VCaP (cell line): ENCODE measurements at regions not wholly inside any gene's neighbourhood (a gene's known extent, or its start where the extent isn't known, plus 50 kb on each side); places are given as distances from the start of the nearest gene placed in this dataset.

Experiments
- H3K27ac ChIP-seq: fragments of 450-650 bp; 2 replicates; pipeline ENCODE4 v1.5.1; 2017
- CTCF ChIP-seq: fragments of 450-650 bp; conservative IDR thresholded peaks from 2 replicates; pipeline ENCODE4 v1.5.1; 2017; ENCODE audit warnings: mild to moderate bottlenecking, moderate library complexity

GRCh38 chr15:39396979-39397615 lies 183.8 kb upstream of the THBS1 start:
- no peak overlapping the region; the same call in 1 of the 2 replicates for H3K27ac ChIP-seq
- no peak for TF ChIP-seq CTCF

- H3K27ac ChIP-seq = no peak overlapping the region
These were observed 183.0 kb upstream of the THBS1 start for GRCh38 chr15:39397883-39398282.

GRCh38 chr15:39399600-39399999 lies 181.3 kb upstream of the THBS1 start:
- no peak for TF ChIP-seq CTCF
- no peak overlapping the region for H3K27ac ChIP-seq

More at GRCh38 chr15:39397883-39398282, 183.0 kb upstream of the THBS1 start:
- TF ChIP-seq CTCF = no peak

- no peak for TF ChIP-seq CTCF
- H3K27ac ChIP-seq = no peak overlapping the region
These were observed 180.9 kb upstream of the THBS1 start for GRCh38 chr15:39400002-39400401.

GRCh38 chr15:39400821-39401550 lies 179.9 kb upstream of the THBS1 start:
- no peak overlapping the region for H3K27ac ChIP-seq
- no peak for TF ChIP-seq CTCF

- H3K27ac ChIP-seq = peak overlapping the region; percentile 36; the same call in 1 of the 2 replicates
- no peak for TF ChIP-seq CTCF
These were observed 177.2 kb upstream of the THBS1 start for GRCh38 chr15:39403640-39404117.

- no peak overlapping the region for H3K27ac ChIP-seq
These were observed 176.1 kb upstream of the THBS1 start for GRCh38 chr15:39404767-39405181.

More at GRCh38 chr15:39404767-39405181, 176.1 kb upstream of the THBS1 start:
- TF ChIP-seq CTCF = no peak
